ENCODE measurements at regions not wholly inside any gene's neighbourhood (a gene's known extent, or its start where the extent isn't known, plus 50 kb on each side); places are given as distances from the start of the nearest gene placed in this dataset.

DNA sequence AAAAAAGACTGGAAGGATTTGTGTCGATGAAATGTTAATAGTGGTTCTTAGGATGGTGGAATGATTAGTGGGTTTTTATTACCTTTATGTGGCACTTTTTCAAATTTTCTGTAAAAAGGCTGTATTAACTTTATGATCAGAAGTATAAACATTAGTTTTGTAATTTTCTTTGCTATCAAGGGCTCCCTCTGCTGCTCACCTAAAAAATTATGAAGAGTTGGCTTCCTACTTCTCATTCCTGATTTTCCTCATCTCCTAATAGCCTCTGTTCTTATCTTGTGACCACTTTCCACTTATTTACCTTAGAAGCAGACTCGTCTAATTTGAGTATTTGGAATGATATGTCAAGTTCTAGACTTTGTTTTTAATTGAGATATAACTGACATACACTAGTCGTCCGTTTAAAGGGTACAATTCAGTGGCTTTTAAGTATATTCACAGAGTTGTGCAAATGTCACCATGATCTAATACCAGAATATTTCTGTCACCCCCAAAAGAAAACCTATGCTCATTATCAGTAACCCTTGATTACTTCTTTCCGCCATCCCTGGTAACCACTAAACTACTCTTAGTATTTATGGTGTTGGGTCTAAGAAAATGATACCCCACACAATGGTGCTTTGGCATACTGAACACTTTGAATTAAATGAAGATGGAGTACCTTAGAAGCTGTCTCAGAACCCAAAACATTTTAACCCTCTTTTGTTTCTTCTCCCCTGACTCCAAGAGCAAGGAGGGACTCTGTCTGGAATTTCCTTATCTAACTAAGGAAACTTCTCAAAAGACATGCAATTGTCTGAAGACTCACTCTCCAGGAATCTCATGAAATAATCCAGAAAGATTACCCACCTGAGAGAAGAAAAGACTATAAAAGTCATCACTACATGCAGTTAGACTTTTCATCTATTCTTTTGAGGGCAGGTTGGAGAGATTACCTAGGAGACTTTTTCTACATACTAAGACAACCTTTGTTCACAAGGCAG, 311.3 kb downstream of the DLEU7 start:
- 73 to 75% methylated on average over 5 of the region's 5 CpGs for WGBS, 2 donors
- intact Hi-C loops (cut with DNase I; ENCODE audit: low total_unique reads) = no loop called here
- H3K4me3 ChIP-seq (ENCODE audit: low read depth, poor library complexity, severe bottlenecking) = no peak overlapping the region
- DNase-seq (ENCODE audit: low spot score in 2 of 2) = no peak
- TF ChIP-seq CTCF (IDR thresholded peaks at IDR 0.05) = no peak
- TF ChIP-seq POLR2A (IDR thresholded peaks at IDR 0.05) = no peak

GRCh38 chr13:50535050-50535449, 308.4 kb downstream of the DLEU7 start:
- intact Hi-C loops (cut with DNase I; ENCODE audit: low total_unique reads) = no loop called here
- no peak for TF ChIP-seq POLR2A (IDR thresholded peaks at IDR 0.05)
- no peak for TF ChIP-seq CTCF (IDR thresholded peaks at IDR 0.05)
- H3K4me3 ChIP-seq (ENCODE audit: low read depth, poor library complexity, severe bottlenecking) = no peak overlapping the region
- DNase-seq (ENCODE audit: low spot score in 2 of 2) = no peak

GRCh38 chr13:50537029-50537428, 306.5 kb downstream of the DLEU7 start:
- TF ChIP-seq POLR2A (IDR thresholded peaks at IDR 0.05) (no peak), CTCF (IDR thresholded peaks at IDR 0.05) (no peak)
- no peak for DNase-seq (ENCODE audit: low spot score in 2 of 2)
- H3K4me3 ChIP-seq (ENCODE audit: low read depth, poor library complexity, severe bottlenecking) = no peak overlapping the region
- intact Hi-C loops (cut with DNase I; ENCODE audit: low total_unique reads) = no loop called here
- 86 to 100% methylated on average over 1 of the region's 1 CpG for WGBS, 2 donors

GRCh38 chr13:50539791-50540530, 303.5 kb downstream of the DLEU7 start:
- no peak overlapping the region for H3K4me3 ChIP-seq (ENCODE audit: low read depth, poor library complexity, severe bottlenecking)
- intact Hi-C loops (cut with DNase I; ENCODE audit: low total_unique reads) = no loop called here
- no peak for DNase-seq (ENCODE audit: low spot score in 2 of 2)
- no peak for TF ChIP-seq CTCF (IDR thresholded peaks at IDR 0.05)
- TF ChIP-seq POLR2A (IDR thresholded peaks at IDR 0.05) = no peak

- TF ChIP-seq POLR2A (IDR thresholded peaks at IDR 0.05) = no peak
- no peak for TF ChIP-seq CTCF (IDR thresholded peaks at IDR 0.05)
- WGBS, 2 donors = 62 to 85% methylated on average over 2 of the region's 2 CpGs
- DNase-seq (ENCODE audit: low spot score in 2 of 2) = no peak
- intact Hi-C loops (cut with DNase I; ENCODE audit: low total_unique reads) = no loop called here
- H3K4me3 ChIP-seq (ENCODE audit: low read depth, poor library complexity, severe bottlenecking) = no peak overlapping the region
These were observed 300.4 kb downstream of the DLEU7 start for GRCh38 chr13:50543141-50543540.

All from lower leg skin (tissue), 4 donors.